Left ventricle myocardium inferior (tissue), 1 donor: ENCODE measurements at regions not wholly inside any gene's neighbourhood (a gene's known extent, or its start where the extent isn't known, plus 50 kb on each side); places are given as distances from the start of the nearest gene placed in this dataset.

Experiments used
- DNase-seq: peaks from one replicate; pipeline ENCODE4 v3.0.0-alpha.2; 2020
- H3K27ac ChIP-seq: fragments of 200-600 bp; replicated peaks from 2 replicates; pipeline ENCODE4 v1.8.0; 2021
- H3K27me3 ChIP-seq: fragments of 200-600 bp; 2 replicates; pipeline ENCODE4 v1.8.0; 2021; ENCODE audit warnings: low read depth
- H3K36me3 ChIP-seq: fragments of 200-600 bp; 2 replicates; pipeline ENCODE4 v1.8.0; 2021
- H3K4me1 ChIP-seq: fragments of 200-600 bp; 2 replicates; pipeline ENCODE4 v1.8.0; 2021
- H3K4me3 ChIP-seq: fragments of 200-600 bp; 2 replicates; pipeline ENCODE4 v1.8.0; 2021; ENCODE audit warnings: mild to moderate bottlenecking, moderate library complexity
- H3K9me3 ChIP-seq: fragments of 200-600 bp; replicated peaks from 2 replicates; pipeline ENCODE4 v1.8.0; 2021
- intact Hi-C: fragments of 100-400 bp; cut with micrococcal nuclease; formaldehyde crosslinking; loops from one replicate; pipeline ENCODE4 v1.11.0; 2022
- TF ChIP-seq, protein P1 (sequence below): fragments of 200-600 bp; IDR thresholded peaks from 2 replicates; pipeline ENCODE4 v1.8.0; 2021; ENCODE audit warnings: antibody characterized with exemption, mild to moderate bottlenecking, borderline replicate concordance
- donor health status: DM: no; HTN: yes; CAD: no; lungs with severe emphysema.

DNA sequence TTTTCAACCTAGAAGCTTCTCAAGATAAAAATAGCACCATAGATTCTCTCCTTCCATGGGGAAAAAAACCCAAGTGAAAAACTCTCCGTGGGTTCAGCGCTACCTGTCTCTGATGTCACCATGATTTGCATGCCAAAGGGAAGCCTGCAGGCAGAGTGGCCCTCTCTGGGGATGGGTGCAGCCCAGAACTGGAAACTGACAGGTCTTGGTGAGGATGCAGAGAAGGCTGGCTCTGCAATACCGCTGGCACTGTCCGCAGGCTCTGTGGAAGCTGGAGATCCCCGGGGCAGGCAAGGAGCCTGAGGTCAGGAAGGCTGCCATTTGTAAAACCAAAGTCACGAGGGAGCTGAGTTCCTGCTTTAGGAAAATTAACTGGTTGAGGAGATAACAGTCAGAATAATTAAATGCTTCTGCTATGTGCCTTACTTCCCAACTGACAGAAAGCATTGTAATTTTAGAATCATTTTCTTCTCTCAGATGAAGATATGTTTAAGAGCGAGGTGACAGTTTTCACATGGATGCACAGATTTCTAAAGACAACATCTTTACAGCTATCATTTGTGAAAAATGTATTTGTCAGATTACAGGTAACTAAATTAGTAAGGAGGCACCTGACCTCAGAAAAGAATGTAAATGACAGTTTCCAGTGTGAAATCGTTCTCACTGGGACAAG lies 731.5 kb upstream of the FZD8 start:
- Histone ChIP-seq H3K4me1 (no peaks in the 10 kb centered on the region), H3K36me3 (no peaks in the 10 kb centered on the region), H3K27me3 (no peaks in the 10 kb centered on the region), H3K27ac (no peak overlapping the region), H3K9me3 (peaks cover 9% of the 10 kb centered on the region), H3K4me3 (no peak overlapping the region)
- no peak for DNase-seq
- intact Hi-C loops, result no loop called here
- TF ChIP-seq, protein P1, sequence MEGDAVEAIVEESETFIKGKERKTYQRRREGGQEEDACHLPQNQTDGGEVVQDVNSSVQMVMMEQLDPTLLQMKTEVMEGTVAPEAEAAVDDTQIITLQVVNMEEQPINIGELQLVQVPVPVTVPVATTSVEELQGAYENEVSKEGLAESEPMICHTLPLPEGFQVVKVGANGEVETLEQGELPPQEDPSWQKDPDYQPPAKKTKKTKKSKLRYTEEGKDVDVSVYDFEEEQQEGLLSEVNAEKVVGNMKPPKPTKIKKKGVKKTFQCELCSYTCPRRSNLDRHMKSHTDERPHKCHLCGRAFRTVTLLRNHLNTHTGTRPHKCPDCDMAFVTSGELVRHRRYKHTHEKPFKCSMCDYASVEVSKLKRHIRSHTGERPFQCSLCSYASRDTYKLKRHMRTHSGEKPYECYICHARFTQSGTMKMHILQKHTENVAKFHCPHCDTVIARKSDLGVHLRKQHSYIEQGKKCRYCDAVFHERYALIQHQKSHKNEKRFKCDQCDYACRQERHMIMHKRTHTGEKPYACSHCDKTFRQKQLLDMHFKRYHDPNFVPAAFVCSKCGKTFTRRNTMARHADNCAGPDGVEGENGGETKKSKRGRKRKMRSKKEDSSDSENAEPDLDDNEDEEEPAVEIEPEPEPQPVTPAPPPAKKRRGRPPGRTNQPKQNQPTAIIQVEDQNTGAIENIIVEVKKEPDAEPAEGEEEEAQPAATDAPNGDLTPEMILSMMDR, result no peak

DNA sequence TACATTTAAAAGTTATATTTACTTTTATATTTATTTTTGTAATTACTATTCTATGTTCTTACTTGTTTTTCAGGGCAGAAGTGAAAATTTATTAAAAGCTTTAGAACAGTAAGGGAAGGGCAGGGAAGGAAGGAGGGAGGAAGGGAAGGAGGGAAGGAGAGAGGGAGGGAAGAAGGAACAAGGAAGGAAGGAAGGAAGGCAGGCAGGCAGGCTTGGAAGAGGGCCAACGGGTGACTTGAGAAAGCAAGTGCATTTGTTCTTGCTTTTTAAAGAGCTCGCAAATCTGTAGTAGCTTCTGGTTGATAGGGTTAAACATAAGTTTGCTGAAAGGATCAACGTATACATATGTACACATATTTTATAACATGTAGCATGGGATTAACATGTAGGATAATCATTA lies 725.3 kb upstream of the FZD8 start:
- TF ChIP-seq, protein P1, result no peak
- Histone ChIP-seq H3K27me3 (no peaks in the 10 kb centered on the region), H3K4me3 (no peak overlapping the region), H3K36me3 (no peaks in the 10 kb centered on the region), H3K9me3 (no peaks in the 10 kb centered on the region), H3K27ac (no peak overlapping the region), H3K4me1 (no peaks in the 10 kb centered on the region)
- no peak for DNase-seq
- intact Hi-C loops, result no loop called here

DNA sequence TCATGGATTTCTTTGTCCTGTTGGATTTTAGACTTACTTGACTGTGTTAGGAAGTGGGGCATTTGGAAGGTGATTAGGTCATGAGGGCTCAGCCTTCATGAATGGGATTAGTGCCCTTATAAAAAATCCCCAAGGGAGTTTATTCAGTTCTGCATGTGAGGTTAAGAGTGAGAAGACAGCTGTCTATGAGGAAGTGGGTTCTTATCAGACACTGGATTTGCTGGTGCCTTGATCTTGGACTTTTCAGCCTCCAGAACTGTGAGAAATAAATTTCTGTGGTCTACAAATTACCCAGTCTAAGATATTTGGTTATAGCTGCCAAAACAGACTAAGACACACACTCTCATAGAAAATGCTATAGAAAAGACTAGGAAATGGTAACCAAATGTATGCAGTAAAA lies 724.7 kb upstream of the FZD8 start:
- H3K27me3 ChIP-seq, result no peaks in the 10 kb centered on the region
- no peaks in the 10 kb centered on the region for H3K9me3 ChIP-seq
- DNase-seq, result no peak
- no peaks in the 10 kb centered on the region for H3K36me3 ChIP-seq
- intact Hi-C loops, result no loop called here
- no peak overlapping the region for H3K4me3 ChIP-seq
- no peaks in the 10 kb centered on the region for H3K4me1 ChIP-seq
- TF ChIP-seq, protein P1, result no peak
- H3K27ac ChIP-seq, result no peak overlapping the region

DNA sequence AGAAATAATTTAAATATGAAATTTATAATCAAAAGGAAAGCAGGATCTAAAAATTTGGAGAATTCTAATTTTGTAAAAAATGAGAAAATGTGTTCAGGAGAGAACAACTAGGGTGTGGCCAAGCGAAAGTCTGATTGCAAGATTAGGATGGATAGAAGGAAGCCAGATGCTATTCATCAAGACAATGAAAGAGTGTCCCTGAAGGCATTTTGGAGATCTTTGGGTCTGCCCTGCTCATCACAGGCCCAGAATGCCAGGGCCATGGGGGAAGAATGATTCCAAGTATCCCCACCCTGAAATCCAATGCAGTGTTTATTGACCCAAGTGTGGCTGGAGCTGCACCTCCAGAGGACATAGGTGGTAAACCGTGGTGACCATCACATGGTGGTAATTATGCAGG lies 724.0 kb upstream of the FZD8 start:
- H3K36me3 ChIP-seq, result no peaks in the 10 kb centered on the region
- DNase-seq, result no peak
- H3K4me3 ChIP-seq, result no peak overlapping the region
- no peaks in the 10 kb centered on the region for H3K27me3 ChIP-seq
- H3K27ac ChIP-seq, result no peak overlapping the region
- intact Hi-C loops, result no loop called here
- TF ChIP-seq, protein P1, result no peak
- H3K4me1 ChIP-seq, result no peaks in the 10 kb centered on the region
- H3K9me3 ChIP-seq, result no peaks in the 10 kb centered on the region

- intact Hi-C loops, result no loop called here
- Histone ChIP-seq H3K27me3 (no peaks in the 10 kb centered on the region), H3K4me3 (no peak overlapping the region), H3K27ac (no peak overlapping the region), H3K36me3 (no peaks in the 10 kb centered on the region), H3K9me3 (no peaks in the 10 kb centered on the region), H3K4me1 (no peaks in the 10 kb centered on the region)
- TF ChIP-seq, protein P1, result no peak
- DNase-seq, result no peak
Observed at GRCh38 chr10:36362257-36362656, 720.2 kb upstream of the FZD8 start.
